HG03565 (cell line): ENCODE measurements at regions not wholly inside any gene's neighbourhood (a gene's known extent, or its start where the extent isn't known, plus 50 kb on each side); places are given as distances from the start of the nearest gene placed in this dataset.

ENCODE experiments used
- ATAC-seq: cut with Tn5 transposase; IDR thresholded peaks from one replicate; pipeline ENCODE4 v1.9.1; 2021; ENCODE audit warnings: mild to moderate bottlenecking, moderate library complexity; ENCODE audit not compliant: unreplicated experiment

GRCh38 chr3:135898774-135899173, 66.8 kb upstream of the PPP2R3A start:
- no peak for ATAC-seq

- ATAC-seq = no peak
Measured at GRCh38 chr3:135905058-135905724, 60.3 kb upstream of the PPP2R3A start.

DNA sequence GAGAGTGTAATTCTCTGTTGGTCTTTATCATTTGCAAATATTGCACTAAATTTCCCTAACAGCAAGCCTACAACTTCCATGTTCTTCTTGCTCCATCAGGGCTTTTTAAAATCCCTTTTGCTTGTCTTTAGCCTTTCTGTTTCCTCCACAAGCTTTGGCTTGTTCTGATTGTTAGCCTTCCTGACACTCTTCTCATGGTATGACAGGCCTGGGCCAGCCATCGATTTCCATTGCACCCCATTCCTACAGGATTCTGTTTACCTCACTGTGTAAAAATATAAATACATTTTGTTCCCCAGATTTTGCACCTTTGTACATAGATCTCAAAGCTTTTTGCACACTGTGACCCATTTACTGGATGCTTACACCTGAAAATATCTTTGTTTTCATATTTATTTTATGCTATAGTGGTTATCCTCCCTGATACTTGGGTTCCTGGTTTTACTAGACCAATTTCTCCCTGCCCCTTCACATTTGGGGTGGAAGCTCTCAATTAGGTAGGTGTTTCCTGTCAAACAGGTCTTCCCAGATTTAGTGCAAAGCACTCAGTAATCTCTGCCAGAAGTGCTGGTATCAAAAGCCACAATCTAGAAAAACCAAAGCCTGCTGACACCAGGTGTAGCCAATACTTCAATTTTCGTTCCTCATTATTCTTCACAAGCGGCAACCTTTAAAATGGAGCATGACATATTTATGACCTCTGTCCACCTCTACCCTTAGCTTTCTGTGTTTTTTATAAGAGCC, 57.9 kb upstream of the PPP2R3A start:
- no peak for ATAC-seq

DNA sequence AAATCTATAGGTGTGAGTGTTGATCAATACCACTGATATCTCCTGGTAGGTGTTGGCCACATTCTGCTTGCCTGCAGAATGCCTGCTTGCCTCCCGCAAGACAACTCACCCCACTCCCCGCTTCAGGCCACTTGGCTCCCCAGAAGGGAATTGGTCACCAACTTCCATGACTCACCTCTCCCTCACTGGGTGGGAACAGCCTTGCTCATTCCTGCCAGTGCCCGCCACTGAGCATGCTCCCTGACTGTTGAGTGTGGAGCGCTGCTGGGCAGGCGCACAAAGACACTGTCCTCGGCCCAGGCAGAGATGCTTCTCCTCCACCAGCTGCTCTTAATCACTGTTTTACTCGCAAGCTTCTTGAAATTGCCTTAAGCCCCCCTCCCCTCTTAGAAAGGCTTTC, 57.3 kb upstream of the PPP2R3A start:
- no peak for ATAC-seq

DNA sequence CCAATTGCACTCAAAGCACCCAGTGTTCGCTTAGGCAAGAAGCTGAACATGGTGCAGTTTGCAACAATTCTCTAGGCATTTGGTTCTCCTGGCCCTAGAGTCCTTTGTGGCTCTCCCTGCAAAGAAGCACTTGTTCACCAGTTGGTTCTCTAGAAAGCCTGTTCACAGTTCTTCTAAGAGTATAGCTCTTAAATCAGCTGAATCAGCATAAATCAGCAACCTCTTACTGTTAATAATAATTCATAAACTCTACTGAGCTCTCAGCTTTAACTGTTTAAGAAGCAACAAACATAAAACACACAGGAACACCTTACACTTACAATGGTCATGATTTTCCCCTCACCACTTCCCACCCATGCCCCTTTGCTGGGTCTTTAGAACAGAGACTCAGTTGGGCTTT, 56.8 kb upstream of the PPP2R3A start:
- no peak for ATAC-seq

GRCh38 chr3:135911110-135911509, 54.4 kb upstream of the PPP2R3A start:
- no peak for ATAC-seq

DNA sequence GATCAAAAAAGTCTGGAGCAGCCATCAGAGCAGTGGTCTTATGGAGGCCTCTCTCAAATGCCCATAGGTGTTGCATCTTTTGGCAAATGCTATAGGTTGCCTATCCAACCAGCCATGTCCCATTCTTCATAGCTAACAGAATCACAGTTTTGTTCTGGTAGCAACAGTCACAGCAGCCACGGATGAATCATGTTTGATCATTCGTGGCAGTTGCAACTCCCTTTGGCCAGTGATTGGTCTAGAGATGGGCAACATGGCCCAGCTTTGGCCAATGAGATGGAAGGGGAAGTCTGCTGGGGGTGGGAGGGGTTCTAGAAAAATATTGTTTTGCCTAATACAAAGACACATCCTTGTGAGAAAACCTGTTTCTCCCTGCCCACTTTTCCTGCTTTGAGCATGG, 50.3 kb upstream of the PPP2R3A start:
- no peak for ATAC-seq
